Stimulated activated naive CD8-positive, alpha-beta T cell treated with anti-CD3 and anti-CD28 coated beads, Interleukin-15, Interleukin-2, amounts not matched to agents 100 ng/mL and 50 ng/mL, for 24 hours (primary cell): ENCODE measurements at regions not wholly inside any gene's neighbourhood (a gene's known extent, or its start where the extent isn't known, plus 50 kb on each side); places are given as distances from the start of the nearest gene placed in this dataset.

Experiments used
- H3K27ac Mint-ChIP-seq: one replicate; pipeline ENCODE4 v1.8.0; 2021; ENCODE audit warnings: mild to moderate bottlenecking, mixed read lengths
- H3K27me3 Mint-ChIP-seq: one replicate; pipeline ENCODE4 v1.8.0; 2021; ENCODE audit warnings: mixed read lengths
- H3K36me3 Mint-ChIP-seq: one replicate; pipeline ENCODE4 v1.8.0; 2021; ENCODE audit warnings: low read depth, mixed read lengths
- H3K4me1 Mint-ChIP-seq: one replicate; pipeline ENCODE4 v1.8.0; 2021; ENCODE audit warnings: low read depth, mixed read lengths
- H3K4me3 Mint-ChIP-seq: one replicate; pipeline ENCODE4 v1.8.0; 2021; ENCODE audit warnings: mild to moderate bottlenecking, mixed read lengths
- H3K9me3 Mint-ChIP-seq: one replicate; pipeline ENCODE4 v1.8.0; 2021; ENCODE audit warnings: mixed read lengths

- Mint-ChIP-seq H3K4me3 (no peak overlapping the region), H3K9me3 (no peaks in the 10 kb centered on the region), H3K27me3 (peaks cover 28% of the 10 kb centered on the region), H3K36me3 (no peaks in the 10 kb centered on the region), H3K4me1 (no peaks in the 10 kb centered on the region), H3K27ac (no peak overlapping the region)
Measured at GRCh38 chr10:123585477-123586445, 80.4 kb upstream of the GPR26 start.

GRCh38 chr10:123587110-123587509, 79.0 kb upstream of the GPR26 start:
- Mint-ChIP-seq H3K4me3 (no peak overlapping the region), H3K9me3 (no peaks in the 10 kb centered on the region), H3K27ac (no peak overlapping the region), H3K27me3 (peaks cover 25% of the 10 kb centered on the region), H3K36me3 (no peaks in the 10 kb centered on the region), H3K4me1 (no peaks in the 10 kb centered on the region)

DNA sequence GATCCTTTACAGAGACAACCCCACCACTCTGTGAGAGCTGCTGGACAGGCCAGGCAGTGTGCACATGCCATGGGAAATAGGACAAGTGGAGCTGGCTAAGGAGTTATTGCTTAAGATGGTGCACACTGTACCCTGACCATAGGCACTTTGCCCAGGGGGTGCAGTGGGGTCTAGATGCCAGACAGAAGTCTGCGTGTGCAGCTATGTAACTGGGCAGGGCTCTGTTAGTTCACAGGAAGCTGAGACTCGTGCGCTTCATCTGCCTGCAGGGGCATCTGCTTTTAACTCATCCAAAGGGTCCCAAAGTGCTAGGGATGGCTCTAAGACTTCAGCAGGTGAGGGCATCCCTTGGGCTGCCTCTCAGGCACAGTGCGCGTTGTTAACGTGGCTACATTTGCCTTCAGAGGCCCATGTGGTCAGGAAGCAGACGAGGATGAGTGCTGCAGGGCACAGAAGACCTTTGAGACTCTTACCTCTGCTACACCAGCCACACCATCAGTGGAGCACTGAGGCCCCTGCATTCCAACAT, 77.7 kb upstream of the GPR26 start:
- Mint-ChIP-seq H3K36me3 (no peaks in the 10 kb centered on the region), H3K27me3 (peaks cover 20% of the 10 kb centered on the region), H3K4me1 (no peaks in the 10 kb centered on the region), H3K4me3 (no peak overlapping the region), H3K27ac (no peak overlapping the region), H3K9me3 (no peaks in the 10 kb centered on the region)

GRCh38 chr10:123595661-123596060, 70.5 kb upstream of the GPR26 start:
- H3K9me3 Mint-ChIP-seq, result no peaks in the 10 kb centered on the region
- H3K4me1 Mint-ChIP-seq, result no peaks in the 10 kb centered on the region
- H3K27ac Mint-ChIP-seq, result no peak overlapping the region
- peaks cover 15% of the 10 kb centered on the region for H3K27me3 Mint-ChIP-seq
- H3K4me3 Mint-ChIP-seq, result no peak overlapping the region
- H3K36me3 Mint-ChIP-seq, result no peaks in the 10 kb centered on the region

DNA sequence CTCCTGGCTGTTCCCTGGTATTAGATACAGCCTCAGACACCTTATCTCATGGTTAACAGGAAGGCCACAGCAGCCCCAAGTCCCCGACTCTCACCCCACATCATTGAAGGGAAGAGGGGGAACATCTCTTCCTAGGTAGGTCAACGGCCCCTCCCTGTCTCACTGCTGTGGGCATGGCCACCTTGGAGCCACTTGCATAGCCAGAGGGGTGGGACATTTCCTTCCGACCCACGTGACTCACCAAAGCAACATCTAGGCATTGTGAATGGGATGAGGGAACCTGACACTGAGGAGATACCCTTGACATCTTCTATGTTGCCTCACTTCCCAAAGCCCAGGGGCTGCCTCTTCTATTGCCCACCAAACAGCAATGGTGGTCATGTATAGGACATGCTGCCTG, 68.5 kb upstream of the GPR26 start:
- peaks cover 23% of the 10 kb centered on the region for H3K27me3 Mint-ChIP-seq
- no peaks in the 10 kb centered on the region for H3K36me3 Mint-ChIP-seq
- H3K27ac Mint-ChIP-seq, result no peak overlapping the region
- H3K4me1 Mint-ChIP-seq, result no peaks in the 10 kb centered on the region
- H3K4me3 Mint-ChIP-seq, result no peak overlapping the region
- peaks cover 13% of the 10 kb centered on the region for H3K9me3 Mint-ChIP-seq

GRCh38 chr10:123599366-123599849, 66.7 kb upstream of the GPR26 start:
- no peaks in the 10 kb centered on the region for H3K36me3 Mint-ChIP-seq
- H3K4me1 Mint-ChIP-seq, result no peaks in the 10 kb centered on the region
- no peak overlapping the region for H3K27ac Mint-ChIP-seq
- peaks cover 23% of the 10 kb centered on the region for H3K27me3 Mint-ChIP-seq
- no peak overlapping the region for H3K4me3 Mint-ChIP-seq
- H3K9me3 Mint-ChIP-seq, result peaks cover 13% of the 10 kb centered on the region

GRCh38 chr10:123600177-123600576, 66.0 kb upstream of the GPR26 start:
- no peaks in the 10 kb centered on the region for H3K36me3 Mint-ChIP-seq
- no peak overlapping the region for H3K4me3 Mint-ChIP-seq
- no peaks in the 10 kb centered on the region for H3K4me1 Mint-ChIP-seq
- peaks cover 24% of the 10 kb centered on the region for H3K27me3 Mint-ChIP-seq
- no peak overlapping the region for H3K27ac Mint-ChIP-seq
- H3K9me3 Mint-ChIP-seq, result peaks cover 13% of the 10 kb centered on the region

- Mint-ChIP-seq H3K27me3 (peaks cover 40% of the 10 kb centered on the region), H3K4me1 (no peaks in the 10 kb centered on the region), H3K9me3 (peaks cover 13% of the 10 kb centered on the region), H3K36me3 (no peaks in the 10 kb centered on the region), H3K4me3 (no peak overlapping the region), H3K27ac (no peak overlapping the region)
Measured at GRCh38 chr10:123603130-123603529, 63.0 kb upstream of the GPR26 start.

- H3K36me3 Mint-ChIP-seq, result no peaks in the 10 kb centered on the region
Measured at GRCh38 chr10:123604506-123604905, 61.6 kb upstream of the GPR26 start.

DNA sequence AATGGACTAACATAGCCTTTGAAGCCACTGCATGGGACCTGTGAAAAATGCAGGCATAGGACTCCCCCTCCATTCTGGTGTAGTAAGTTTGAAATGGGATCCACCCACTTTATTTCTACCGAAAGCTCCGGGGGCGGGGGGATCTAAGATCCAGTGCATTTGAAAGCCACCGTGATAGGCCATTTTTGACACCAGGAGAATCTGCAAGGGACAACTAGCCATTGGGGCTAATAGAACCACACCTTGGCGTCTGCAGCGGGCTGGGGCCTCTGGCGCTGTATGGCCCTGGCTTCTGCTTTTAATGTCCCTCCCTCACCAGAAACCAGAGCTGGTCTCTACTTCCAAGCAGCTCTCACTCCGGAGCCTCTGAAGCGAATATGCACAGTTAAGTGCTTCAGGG, 60.1 kb upstream of the GPR26 start:
- Mint-ChIP-seq H3K27ac (no peak overlapping the region), H3K27me3 (peaks cover 38% of the 10 kb centered on the region), H3K36me3 (no peaks in the 10 kb centered on the region), H3K4me1 (no peaks in the 10 kb centered on the region), H3K4me3 (no peak overlapping the region), H3K9me3 (peaks cover 10% of the 10 kb centered on the region)

More at GRCh38 chr10:123604506-123604905, 61.6 kb upstream of the GPR26 start:
- no peak overlapping the region for H3K4me3 Mint-ChIP-seq
- H3K27me3 Mint-ChIP-seq, result peaks cover 38% of the 10 kb centered on the region
- no peaks in the 10 kb centered on the region for H3K4me1 Mint-ChIP-seq
- no peak overlapping the region for H3K27ac Mint-ChIP-seq
- H3K9me3 Mint-ChIP-seq, result peaks cover 13% of the 10 kb centered on the region

GRCh38 chr10:123606955-123607354, 59.2 kb upstream of the GPR26 start:
- no peak overlapping the region for H3K4me3 Mint-ChIP-seq
- peaks cover under 1% of the 10 kb centered on the region for H3K9me3 Mint-ChIP-seq
- peaks cover 30% of the 10 kb centered on the region for H3K27me3 Mint-ChIP-seq
- H3K4me1 Mint-ChIP-seq, result no peaks in the 10 kb centered on the region
- H3K27ac Mint-ChIP-seq, result no peak overlapping the region
- no peaks in the 10 kb centered on the region for H3K36me3 Mint-ChIP-seq

DNA sequence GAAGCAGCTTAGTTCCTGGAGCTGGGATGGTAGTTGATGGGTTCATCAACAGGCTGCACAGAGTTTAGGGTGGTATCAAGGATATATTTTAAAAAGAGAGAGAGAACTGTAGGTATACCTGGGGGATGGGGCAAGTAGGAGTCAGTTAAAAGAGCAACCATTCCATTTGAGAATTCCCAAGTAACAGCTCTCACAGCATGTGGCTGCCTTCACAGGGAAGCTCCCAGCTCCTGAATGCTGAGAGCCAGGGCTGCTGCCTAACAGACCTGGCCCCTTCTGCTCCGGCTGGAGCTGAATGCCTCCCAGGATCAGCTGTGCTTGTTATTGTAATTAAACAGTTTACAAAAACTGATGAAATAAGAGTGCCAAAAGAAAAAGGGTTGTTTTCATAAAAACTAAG, 58.8 kb upstream of the GPR26 start:
- no peaks in the 10 kb centered on the region for H3K36me3 Mint-ChIP-seq
- H3K27ac Mint-ChIP-seq, result no peak overlapping the region
- H3K9me3 Mint-ChIP-seq, result no peaks in the 10 kb centered on the region
- H3K27me3 Mint-ChIP-seq, result peaks cover 30% of the 10 kb centered on the region
- H3K4me1 Mint-ChIP-seq, result no peaks in the 10 kb centered on the region
- H3K4me3 Mint-ChIP-seq, result no peak overlapping the region

- Mint-ChIP-seq H3K27me3 (peaks cover 30% of the 10 kb centered on the region), H3K4me3 (no peak overlapping the region), H3K4me1 (no peaks in the 10 kb centered on the region), H3K27ac (no peak overlapping the region), H3K36me3 (no peaks in the 10 kb centered on the region), H3K9me3 (no peaks in the 10 kb centered on the region)
Measured at GRCh38 chr10:123608047-123608446, 58.1 kb upstream of the GPR26 start.

DNA sequence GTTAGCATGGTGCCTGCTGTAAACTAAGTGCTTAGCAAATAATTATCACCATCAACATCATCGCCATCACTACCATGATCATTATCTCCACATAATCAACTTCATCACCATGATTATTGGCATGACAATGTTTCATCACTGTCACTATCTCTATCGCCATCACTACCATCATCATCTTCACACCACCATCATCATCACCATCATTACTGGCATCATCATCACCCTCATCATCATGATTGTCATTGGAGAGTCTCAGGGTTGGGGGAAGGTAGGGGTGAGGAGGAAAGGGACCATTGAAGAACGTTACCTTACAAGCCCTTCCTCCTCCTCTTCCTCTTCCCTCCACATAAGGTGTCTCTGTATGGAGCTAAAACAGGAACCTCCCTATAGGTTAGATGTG, 54.9 kb upstream of the GPR26 start:
- Mint-ChIP-seq H3K9me3 (no peaks in the 10 kb centered on the region), H3K4me3 (no peak overlapping the region), H3K27ac (no peak overlapping the region), H3K4me1 (no peaks in the 10 kb centered on the region), H3K36me3 (no peaks in the 10 kb centered on the region), H3K27me3 (peaks cover 23% of the 10 kb centered on the region)

- peaks cover 21% of the 10 kb centered on the region for H3K27me3 Mint-ChIP-seq
- no peak overlapping the region for H3K4me3 Mint-ChIP-seq
- no peaks in the 10 kb centered on the region for H3K36me3 Mint-ChIP-seq
- H3K9me3 Mint-ChIP-seq, result no peaks in the 10 kb centered on the region
- no peaks in the 10 kb centered on the region for H3K4me1 Mint-ChIP-seq
- no peak overlapping the region for H3K27ac Mint-ChIP-seq
Measured at GRCh38 chr10:123611876-123612275, 54.3 kb upstream of the GPR26 start.
